ENCODE measurements at regions not wholly inside any gene's neighbourhood (a gene's known extent, or its start where the extent isn't known, plus 50 kb on each side); places are given as distances from the start of the nearest gene placed in this dataset.

DNA sequence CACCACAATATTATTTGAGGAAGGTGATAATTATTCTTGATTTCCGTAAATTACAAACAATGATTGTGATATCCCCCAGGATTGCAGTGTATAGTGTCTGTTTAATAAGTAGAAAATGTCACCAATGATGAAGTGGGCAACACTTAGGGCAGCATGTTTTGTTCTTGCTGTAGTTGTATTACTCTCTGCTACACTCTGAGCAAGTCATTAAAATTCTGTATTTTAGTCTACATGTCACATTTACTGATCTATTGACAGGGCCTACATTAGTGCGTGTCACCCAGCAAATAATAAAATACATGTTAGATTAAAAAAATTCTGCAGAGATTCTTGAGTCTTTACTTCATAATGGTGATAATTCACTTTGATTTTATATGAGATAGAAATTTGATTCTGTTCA is 247.6 kb downstream of the TMX3 start:
- DNase-seq (ENCODE audit: low read depth in 2 of 2) = no peak

DNA sequence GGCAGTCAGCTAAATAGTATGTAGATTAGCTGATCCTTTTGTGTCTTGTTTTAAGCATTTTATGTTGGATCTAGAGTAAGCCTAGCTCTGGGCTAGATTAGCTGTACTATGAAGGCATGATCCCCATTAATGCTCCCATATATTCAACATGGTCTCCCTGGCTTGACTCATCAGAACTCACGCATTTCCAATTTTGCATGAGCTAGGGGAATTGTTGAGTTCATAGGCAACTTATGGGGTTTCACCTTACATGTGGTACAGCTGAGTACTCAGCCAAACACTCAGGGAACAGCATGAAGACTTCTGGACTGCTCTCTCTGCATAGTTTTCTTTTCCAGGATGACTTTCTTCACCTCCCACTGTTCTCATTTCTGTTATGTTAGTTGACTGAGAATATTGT is 248.2 kb downstream of the TMX3 start:
- no peak for DNase-seq (ENCODE audit: low read depth in 2 of 2)

DNA sequence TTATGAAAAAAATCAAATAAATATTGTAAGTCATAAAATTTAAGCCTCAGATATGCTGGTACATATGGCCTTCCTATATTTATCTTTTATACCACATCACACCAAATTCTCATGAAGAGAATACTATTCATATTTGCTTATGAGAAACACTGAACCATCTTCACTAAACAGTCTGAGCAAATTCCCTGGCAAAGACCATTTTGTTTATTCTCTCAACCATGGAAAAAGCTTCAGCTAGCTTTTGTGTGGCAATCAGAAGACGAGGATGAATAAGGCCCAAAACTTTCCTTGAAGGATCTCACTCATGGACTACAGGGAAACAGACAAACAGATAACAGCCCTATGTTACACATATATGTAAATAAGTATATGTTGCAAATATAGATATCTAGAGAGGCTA is 252.1 kb downstream of the TMX3 start:
- DNase-seq (ENCODE audit: low read depth in 2 of 2) = no peak

DNA sequence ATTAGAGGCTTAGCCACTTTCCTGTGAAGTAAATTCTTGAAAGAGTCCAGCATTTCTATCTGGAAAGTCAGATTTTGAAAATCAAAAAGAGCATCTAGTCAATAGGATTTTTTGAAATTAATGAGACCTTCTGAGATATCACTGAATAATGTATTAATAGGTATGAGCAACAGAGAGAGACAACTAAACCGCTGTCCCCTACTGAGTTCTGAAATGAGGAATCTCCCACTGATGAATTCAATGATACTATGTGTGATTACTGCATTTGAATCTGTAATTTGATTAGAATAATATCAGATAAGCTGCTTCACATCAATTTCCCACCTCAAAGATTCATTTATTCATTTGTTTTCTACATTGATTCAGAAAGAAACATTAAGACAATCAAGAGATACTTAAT is 252.8 kb downstream of the TMX3 start:
- no peak for DNase-seq (ENCODE audit: low read depth in 2 of 2)

DNA sequence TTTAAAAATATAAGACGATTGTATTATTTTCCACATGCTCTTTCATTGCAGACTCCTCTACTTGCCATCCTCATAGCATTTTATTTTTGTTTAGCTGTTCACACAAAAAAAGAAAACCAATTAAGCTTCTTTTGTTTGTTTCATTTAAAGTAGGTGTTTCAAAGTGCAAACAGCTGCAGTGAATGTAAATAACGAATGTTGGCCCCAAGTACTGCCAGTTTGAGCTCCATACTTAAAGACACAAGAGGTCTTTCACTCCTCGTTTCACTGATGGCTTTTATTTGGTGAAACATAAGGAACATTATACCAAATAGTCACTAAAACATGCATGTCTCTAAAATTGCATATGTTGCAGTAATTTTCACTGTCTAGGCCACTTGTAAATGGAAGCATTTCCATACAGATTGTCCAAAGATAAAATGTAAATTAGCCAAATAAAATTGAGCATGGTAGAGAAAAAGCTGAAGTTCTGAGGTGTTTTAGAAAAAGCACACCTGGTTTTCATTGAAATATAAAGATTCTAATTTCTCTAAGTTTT is 253.4 kb downstream of the TMX3 start:
- no peak for DNase-seq (ENCODE audit: low read depth in 2 of 2)

DNA sequence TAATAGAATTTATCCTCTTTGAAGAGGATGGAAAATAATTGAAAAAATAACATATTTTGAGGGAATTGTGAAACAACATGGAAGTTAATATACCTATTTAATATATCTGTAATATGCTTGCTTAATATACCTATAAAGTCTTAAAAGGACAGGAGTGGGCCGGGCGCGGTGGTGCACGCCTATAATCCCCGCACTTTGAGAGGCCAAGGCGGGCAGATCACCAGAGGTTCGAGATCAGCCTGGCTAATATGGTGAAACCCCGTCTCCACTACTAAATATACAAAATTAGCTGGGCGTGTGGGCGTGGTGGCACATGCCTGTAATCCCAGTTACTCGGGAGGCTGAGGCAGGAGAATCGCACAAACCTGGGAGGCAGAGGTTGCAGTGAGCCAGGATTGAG is 254.9 kb downstream of the TMX3 start:
- no peak for DNase-seq (ENCODE audit: low read depth in 2 of 2)

DNA sequence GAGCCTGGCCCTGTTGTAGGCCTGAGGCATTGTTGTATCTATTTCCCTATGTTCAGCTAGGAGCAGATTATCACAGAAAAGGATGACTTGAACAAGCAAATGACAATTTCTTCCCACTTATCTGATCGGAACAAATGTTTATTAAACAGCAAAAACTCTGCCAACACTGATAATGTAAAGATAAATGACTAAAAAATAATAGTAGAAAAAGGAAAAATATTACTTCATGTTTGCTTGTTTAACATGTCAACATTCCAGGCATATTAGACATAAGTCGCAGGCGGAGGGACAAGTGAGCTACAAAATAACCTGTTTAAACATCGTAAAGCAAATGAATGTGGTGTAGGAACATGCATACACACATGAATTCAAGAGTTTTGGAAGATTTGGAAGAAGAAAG is 257.9 kb downstream of the TMX3 start:
- DNase-seq (ENCODE audit: low read depth in 2 of 2) = no peak

DNA sequence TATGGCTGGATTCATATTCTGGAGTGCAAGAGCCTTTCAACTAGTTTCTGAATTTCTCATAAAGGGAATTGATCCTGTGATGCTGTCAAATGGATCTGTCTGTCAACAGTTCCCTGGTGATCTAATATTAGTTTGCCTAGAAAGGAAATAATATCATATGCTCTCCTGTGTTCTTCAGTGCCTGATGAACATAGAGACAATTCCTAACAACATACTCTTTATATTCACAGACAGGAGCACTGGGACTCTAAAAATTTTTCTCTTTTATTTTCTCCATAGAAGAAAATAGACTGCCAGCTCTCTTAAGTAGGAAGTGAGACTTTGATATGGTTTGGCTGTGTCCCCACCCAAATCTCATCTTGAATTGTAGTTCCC is 259.7 kb downstream of the TMX3 start:
- no peak for DNase-seq (ENCODE audit: low read depth in 2 of 2)

DNA sequence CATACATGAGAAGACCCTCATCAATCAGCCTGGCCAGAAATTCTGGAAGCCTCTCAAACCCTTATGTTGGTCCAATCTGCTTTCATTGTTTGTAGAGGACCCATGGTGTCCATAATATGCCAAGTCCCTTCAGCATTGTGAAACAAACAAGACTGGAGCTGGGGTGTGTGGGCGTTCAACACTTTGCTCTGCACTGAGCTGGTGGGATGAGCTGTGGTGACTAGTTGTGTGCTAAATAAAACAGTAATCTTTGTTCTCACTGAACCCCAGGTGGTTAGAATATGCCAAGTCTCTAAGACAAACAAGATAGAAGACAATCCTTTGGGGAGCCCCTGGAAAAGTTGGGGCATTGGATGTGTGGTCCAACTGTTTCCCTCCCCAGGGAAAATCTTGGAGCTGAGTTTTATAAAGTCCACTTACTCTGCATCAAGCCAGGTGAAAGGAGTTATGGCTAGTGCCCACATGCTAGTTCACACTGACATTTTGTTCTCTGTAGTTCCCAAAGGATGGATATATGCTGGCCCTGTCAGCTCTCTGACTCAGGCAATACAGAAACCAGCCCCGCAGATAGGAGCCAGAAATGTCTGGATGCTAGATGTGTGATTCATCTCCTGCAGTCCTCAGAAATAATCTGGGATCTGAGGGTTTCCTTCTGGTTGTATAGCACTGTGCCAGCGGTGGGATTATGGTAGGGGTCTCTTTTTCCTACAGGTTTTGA is 260.2 kb downstream of the TMX3 start:
- peak in 1 of 2 donors; percentile 1 for DNase-seq (ENCODE audit: low read depth in 2 of 2)

DNA sequence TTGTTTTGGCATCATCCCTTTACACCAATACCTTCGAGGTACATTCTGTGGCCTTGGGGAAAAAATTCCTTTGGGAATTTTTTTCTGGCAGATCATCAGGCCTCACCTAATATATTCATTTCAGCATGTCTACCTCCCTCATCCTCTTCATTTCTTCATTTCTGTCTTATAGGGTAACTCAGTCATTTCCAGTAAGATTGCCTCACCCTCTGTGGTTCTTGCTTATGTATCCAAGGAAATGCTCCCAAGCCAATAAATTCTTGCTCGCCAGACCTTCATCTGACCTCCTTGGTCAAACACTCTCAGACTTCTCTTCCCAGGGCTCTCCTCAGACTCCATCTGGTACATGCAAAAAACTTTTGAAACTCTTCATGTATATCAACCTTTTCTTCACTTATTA is 265.6 kb downstream of the TMX3 start:
- DNase-seq (ENCODE audit: low read depth in 2 of 2) = no peak

DNA sequence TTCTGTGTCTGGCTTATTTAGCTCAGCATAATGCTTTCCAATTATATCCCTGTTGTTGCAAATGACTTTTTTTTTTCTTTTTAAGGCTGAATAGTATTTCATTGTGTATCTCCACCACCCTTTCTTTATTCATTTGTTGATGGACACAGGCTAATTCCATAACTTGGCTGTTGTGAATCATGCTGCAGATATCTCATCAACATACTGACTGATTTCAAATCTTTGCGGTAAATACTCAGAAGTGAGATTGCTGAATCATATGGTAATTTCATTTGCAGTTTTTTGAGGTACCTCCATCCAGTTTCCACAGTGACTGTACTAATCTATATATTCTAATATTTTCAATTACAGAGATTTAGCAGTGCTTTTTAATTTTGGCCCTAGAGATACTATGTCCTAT is 266.2 kb downstream of the TMX3 start:
- DNase-seq (ENCODE audit: low read depth in 2 of 2) = no peak

DNA sequence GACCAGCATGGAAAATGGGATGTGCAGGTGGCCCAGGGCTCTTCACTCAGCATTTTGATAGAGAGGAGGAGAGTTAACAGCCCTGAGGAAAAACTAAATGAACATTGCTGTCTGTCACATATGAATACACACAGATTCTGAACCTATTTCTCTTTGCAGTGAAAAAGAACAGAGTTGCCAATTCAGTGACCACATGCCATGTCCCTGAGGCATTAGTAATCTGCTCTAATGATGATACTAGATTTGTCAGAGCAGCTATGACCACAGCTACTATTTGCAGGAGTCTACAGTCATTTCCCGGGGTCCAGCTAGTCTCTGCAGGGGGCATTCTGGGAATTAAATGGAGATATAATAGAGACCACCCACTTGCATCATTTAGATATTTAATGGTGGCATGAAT is 267.6 kb downstream of the TMX3 start:
- DNase-seq (ENCODE audit: low read depth in 2 of 2) = no peak

DNA sequence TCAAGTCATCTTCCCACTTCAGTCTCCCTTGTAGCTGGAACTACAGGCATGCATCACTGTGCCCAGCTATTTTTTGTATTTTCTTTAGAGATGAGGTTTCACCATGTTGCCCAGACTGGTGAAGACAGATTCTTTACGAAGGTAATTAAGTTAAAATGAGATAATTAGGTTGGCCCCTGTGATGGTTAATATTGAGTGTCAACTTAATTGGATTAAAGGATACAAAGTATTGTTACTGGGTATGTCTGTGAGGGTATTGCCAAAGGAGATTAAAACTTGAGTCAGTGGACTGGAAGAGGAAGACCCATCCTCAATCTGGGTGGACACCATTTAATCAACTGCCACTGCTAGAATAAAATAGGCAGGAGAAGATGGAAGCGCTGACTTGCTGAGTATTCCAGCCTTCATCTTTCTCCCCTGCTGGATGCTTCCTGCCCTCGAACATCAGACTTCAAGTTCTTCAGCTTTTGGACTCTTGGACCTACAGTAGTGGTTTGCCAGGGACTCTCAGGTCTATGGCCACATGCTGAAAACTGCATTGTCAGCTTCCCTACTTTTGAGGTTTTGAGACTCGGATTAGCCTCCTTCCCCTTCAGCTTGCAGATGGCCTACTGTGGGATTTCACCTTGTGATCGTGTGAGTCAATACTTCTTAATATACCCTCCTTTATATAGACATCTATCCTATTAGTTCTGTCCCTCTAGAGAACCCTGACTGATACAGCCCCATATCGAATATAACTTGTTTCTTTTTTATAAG is 269.1 kb downstream of the TMX3 start:
- no peak for DNase-seq (ENCODE audit: low read depth in 2 of 2)

DNA sequence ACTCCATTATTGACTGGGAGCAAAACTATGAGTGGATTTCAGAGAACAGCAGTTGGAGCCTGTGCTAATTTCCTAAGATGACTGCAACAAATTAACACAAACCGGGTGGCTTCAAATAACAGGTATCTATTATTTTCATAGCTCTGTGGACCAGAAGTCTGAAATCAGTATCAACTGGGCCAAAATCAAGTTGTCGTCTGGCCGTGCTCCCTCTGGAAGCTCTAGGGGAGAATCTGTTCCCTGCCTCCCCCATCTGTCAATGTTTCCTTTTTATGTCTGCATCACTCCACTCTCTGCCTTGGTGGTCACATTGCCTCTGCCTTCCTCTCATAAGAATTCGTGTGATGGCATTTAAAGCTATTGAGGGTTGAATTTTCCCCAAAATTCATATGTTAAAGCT is 269.8 kb downstream of the TMX3 start:
- DNase-seq (ENCODE audit: low read depth in 2 of 2) = no peak

DNA sequence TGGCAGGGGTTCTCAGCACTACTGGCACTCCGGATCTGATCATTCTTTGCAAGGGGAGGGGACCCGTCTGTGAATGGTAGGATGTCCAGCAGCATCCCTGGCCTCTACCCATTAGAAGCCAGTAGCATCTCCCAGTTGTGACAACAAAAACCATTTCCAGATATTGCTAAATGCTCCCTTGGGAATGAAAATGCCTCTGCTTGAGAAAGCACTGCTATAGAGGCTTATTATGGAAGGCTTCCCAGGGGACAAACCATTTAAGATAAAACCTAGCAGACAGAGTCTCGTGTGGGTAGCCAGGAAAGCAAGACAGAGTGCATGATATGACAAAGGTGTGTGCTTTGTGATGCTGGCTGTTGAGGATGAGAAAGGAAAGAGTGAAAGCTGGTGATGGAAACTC is 273.7 kb downstream of the TMX3 start:
- DNase-seq (ENCODE audit: low read depth in 2 of 2) = no peak

DNA sequence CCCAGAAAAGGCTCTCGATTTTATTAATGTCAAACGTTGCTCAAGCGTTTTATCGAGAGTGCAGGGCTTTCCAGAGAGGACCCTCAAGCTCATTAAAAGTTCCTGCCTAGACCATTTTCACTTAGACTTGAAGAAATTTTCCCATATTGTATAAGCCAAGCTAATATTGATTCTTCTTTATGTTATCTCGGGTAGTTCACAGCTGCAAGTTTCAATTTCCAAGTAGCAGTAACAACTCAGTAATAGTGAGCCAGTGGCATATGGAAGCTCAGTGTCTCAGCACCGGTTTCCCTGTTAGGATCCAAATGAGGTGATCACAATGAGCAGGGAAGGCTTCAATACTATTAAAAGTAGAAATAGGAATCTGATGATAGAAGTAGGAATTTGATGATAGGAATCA is 274.5 kb downstream of the TMX3 start:
- DNase-seq (ENCODE audit: low read depth in 2 of 2) = no peak

DNA sequence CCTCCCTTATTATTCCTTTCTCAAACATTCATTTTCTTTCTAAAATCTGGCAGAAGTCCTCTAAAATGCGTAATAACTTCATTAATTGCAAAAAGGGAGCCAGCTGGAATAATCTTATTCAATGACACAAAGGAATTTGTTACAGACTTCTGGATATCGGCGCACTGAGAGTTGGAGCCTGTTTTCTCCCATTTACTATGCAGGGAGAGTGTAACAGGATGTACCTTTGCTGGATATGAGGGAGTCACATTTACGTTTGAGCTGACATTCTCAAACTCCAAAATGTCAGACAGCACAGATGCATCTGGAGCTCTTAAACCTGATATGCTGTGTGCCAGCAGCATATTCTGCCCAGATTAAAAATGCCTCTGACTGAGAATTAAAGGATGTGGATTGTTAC is 275.3 kb downstream of the TMX3 start:
- DNase-seq (ENCODE audit: low read depth in 2 of 2) = no peak

DNA sequence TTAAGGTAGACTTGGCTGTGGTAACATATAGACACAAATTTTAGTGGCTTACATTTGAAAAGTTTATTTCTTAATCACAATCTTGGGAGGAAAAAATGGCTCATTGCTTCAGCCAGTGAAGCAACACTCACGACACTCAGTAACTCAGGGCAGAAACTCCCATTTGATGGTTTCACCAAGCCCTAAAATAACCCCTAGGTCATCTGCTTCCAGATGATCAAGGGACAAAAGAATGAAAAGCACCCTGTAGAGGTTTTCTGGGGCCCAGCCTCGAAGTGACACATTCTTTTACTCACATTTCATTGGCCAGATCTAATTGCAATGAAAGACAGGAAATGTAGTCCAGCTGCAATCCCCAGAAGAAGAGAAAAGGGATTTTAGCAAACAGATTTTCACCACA is 275.9 kb downstream of the TMX3 start:
- DNase-seq (ENCODE audit: low read depth in 2 of 2) = no peak

DNA sequence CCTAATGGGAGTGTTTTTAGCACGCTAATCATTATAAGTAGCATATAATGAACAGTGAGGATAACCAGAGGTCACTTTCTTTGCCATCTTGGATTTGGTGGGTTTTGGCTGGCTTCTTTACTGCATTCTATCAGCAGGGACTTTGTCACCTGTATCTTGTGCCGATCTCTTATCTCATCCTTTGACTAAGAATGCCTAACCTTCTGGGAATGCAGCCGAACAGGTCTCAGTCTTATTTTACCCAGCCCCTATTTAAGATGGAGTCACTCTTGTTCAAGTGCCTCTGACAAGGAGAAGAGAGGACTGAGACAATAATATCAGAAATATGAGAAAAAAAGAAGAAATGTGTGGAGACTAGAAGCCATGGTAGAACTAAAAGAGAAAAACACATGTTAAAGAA is 276.4 kb downstream of the TMX3 start:
- DNase-seq (ENCODE audit: low read depth in 2 of 2) = no peak

DNA sequence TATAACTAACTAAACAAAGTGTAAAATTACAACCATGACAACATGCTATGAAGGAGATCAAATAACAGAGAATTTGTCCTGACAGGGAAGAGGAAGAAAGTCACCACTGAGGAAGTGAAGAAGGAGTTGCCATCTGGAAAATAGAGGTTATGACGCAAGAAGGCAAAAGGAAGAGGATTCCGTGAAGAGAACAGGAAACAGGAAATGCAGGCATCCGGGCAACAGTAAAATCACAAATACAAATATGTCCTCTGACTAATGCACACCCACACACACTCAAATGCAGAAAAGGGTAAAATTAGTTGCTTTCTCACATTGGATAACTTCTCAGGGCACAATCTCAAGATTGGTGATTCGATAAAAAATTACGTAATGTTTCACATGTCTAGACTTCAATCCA is 278.4 kb downstream of the TMX3 start:
- peak in 1 of 2 donors; percentile 32 for DNase-seq (ENCODE audit: low read depth in 2 of 2)

DNA sequence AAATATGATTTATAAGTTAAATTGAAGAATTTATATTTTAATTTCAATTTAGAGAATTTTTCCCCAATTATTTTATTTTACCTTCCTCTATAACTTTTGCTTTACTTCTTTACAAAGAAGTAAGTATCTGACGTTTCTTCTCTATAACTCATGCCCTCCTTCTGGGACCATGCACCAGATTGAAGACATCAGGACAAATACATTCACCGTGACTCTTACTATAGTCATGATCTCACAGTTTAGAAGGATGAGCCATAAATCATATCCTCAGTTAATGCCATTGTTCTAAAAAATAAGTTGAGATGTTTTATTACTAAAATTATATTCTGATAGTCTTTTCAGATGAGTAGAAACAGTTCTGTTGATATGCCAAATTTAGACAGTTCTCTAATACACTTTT is 279.3 kb downstream of the TMX3 start:
- no peak for DNase-seq (ENCODE audit: low read depth in 2 of 2)

DNA sequence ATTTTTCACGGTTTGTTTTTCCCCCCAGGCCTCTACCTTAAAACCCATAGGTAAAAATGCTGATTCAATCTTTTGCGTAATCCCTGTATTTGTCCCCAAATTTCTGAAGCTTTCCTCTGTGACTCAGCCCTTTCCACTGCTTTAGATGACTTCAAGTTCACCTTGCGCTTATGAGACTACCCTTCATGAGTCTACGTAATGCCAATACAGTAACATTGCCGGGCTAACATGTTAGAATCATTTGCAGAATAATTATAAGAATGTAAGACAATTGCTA is 283.0 kb downstream of the TMX3 start:
- no peak for DNase-seq (ENCODE audit: low read depth in 2 of 2)

DNA sequence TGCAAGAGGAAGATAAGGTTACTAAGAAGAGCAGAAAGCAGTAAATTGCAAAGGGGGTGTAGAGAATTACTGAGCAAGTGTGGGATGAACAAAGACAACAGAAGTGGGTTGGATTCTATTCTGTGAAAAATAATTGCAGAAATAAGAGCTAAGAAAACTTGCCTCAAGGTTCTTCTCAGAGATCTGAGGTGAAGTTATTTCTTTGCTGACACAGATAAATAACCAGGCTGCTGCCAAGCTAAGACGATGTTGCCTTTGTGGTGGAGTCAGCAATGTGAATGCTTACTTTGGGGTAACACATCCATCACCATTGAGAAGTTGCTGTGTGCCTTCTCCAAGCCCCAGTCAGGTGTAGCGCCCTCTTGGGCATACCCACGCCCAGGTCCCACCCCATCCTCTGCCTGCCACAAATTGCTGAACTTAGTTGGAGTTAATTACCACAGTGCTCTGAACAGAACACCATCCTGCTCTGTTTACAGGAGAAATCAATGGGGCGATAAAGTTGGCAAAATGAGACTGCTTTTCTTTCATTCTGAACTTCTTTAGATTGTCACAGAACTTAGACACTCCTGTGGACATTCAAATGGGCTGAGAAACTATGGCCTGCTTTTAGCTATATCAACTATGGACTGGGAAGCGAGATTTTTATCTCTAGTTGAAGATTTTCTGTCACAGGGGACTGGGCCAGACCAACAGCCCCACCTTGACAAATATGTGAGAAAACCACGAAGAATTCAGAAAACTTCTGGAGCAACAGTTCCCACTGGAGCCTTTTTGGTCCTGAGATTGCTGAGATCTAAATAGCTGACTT is 283.6 kb downstream of the TMX3 start:
- DNase-seq (ENCODE audit: low read depth in 2 of 2) = no peak
